GM19239 (cell line): ENCODE measurements at regions not wholly inside any gene's neighbourhood (a gene's known extent, or its start where the extent isn't known, plus 50 kb on each side); places are given as distances from the start of the nearest gene placed in this dataset.
"Not testable (repeated sequence)": the region's sequence is repeated elsewhere in the genome, so short reads cannot be mapped to it uniquely, and the experiment has no call there.

Experiments
- DNase-seq: peaks from one replicate; pipeline ENCODE4 v3.0.0; 2011; ENCODE audit warnings: low spot score; ENCODE audit not compliant: insufficient read length
- FAIRE-seq: peaks from 2 replicates; lab custom pipeline; 2011; peaks lifted over from hg19 to GRCh38; lab: Jason Lieb, UNC

GRCh38 chr18:79592684-79593083 is 86.9 kb upstream of the CTDP1 start:
- FAIRE-seq, DNase-seq: not testable (repeated sequence)

GRCh38 chr18:79595876-79596374 is 83.7 kb upstream of the CTDP1 start:
- FAIRE-seq (no peak), DNase-seq (no peak)

GRCh38 chr18:79596446-79597175 is 83.0 kb upstream of the CTDP1 start:
- no peak for FAIRE-seq
- DNase-seq = no peak

- no peak for FAIRE-seq
- DNase-seq = no peak
These were observed 82.3 kb upstream of the CTDP1 start for GRCh38 chr18:79597176-79597830.

GRCh38 chr18:79597831-79598632 is 81.6 kb upstream of the CTDP1 start:
- DNase-seq = no peak
- no peak for FAIRE-seq

- FAIRE-seq = no peak
- no peak for DNase-seq
These were observed 80.9 kb upstream of the CTDP1 start for GRCh38 chr18:79598633-79599175.

GRCh38 chr18:79599441-79599931 is 80.1 kb upstream of the CTDP1 start:
- no peak for FAIRE-seq
- no peak for DNase-seq

GRCh38 chr18:79600141-79600540 is 79.5 kb upstream of the CTDP1 start:
- FAIRE-seq = no peak
- DNase-seq = no peak

GRCh38 chr18:79600596-79600995 is 79.0 kb upstream of the CTDP1 start:
- no peak for DNase-seq
- FAIRE-seq = no peak

- FAIRE-seq (no peak), DNase-seq (no peak)
These were observed 78.4 kb upstream of the CTDP1 start for GRCh38 chr18:79601234-79601633.

- FAIRE-seq (no peak), DNase-seq (no peak)
These were observed 76.0 kb upstream of the CTDP1 start for GRCh38 chr18:79603321-79604204.

- FAIRE-seq (no peak), DNase-seq (no peak)
These were observed 75.2 kb upstream of the CTDP1 start for GRCh38 chr18:79604205-79604912.

GRCh38 chr18:79604913-79605880 is 74.4 kb upstream of the CTDP1 start:
- FAIRE-seq (no peak), DNase-seq (no peak)

GRCh38 chr18:79606071-79606470 is 73.5 kb upstream of the CTDP1 start:
- not testable (repeated sequence) for FAIRE-seq, DNase-seq

- FAIRE-seq = no peak
- no peak for DNase-seq
These were observed 72.8 kb upstream of the CTDP1 start for GRCh38 chr18:79606621-79607331.

GRCh38 chr18:79607361-79607952 is 72.1 kb upstream of the CTDP1 start:
- DNase-seq (no peak), FAIRE-seq (no peak)

- DNase-seq (no peak), FAIRE-seq (no peak)
These were observed 71.5 kb upstream of the CTDP1 start for GRCh38 chr18:79608069-79608468.
